ENCODE measurements at regions not wholly inside any gene's neighbourhood (a gene's known extent, or its start where the extent isn't known, plus 50 kb on each side); places are given as distances from the start of the nearest gene placed in this dataset.

DNA sequence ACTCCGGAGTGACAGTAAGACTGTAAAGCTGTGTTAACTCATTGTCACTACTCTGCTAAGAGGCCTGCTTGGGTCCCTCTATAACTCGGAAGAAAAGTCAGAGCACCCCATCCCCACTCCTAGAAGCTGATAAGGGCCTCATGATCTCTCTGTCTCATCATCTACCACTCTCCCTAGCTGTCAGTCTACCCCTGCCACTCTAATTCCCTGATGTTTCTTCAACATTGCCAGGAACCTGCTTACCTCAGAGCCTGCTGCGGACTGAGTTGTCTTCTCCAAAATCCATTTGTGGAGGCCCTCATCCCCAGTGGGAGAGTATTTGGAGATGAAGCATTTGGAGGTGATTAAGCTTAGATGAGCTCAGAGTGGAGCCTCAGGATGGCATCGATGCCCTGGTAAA, 1092.2 kb downstream of the TBC1D22A start:
- no peak for DNase-seq (ENCODE audit: low read depth)
- TF ChIP-seq, protein P1, sequence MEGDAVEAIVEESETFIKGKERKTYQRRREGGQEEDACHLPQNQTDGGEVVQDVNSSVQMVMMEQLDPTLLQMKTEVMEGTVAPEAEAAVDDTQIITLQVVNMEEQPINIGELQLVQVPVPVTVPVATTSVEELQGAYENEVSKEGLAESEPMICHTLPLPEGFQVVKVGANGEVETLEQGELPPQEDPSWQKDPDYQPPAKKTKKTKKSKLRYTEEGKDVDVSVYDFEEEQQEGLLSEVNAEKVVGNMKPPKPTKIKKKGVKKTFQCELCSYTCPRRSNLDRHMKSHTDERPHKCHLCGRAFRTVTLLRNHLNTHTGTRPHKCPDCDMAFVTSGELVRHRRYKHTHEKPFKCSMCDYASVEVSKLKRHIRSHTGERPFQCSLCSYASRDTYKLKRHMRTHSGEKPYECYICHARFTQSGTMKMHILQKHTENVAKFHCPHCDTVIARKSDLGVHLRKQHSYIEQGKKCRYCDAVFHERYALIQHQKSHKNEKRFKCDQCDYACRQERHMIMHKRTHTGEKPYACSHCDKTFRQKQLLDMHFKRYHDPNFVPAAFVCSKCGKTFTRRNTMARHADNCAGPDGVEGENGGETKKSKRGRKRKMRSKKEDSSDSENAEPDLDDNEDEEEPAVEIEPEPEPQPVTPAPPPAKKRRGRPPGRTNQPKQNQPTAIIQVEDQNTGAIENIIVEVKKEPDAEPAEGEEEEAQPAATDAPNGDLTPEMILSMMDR (IDR thresholded peaks at IDR 0.05; ENCODE audit: low read depth, low read length), result no peak
- TF ChIP-seq, protein P2, sequence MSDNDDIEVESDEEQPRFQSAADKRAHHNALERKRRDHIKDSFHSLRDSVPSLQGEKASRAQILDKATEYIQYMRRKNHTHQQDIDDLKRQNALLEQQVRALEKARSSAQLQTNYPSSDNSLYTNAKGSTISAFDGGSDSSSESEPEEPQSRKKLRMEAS (IDR thresholded peaks at IDR 0.05; ENCODE audit: low read depth, low read length), result no peak
- TF ChIP-seq POLR2A (IDR thresholded peaks at IDR 0.05; ENCODE audit: extremely low read depth, insufficient read length), result no peak
- no peak for TF ChIP-seq MYC (IDR thresholded peaks at IDR 0.05; ENCODE audit: low read depth, low read length)
- no peak overlapping the region for H3K4me3 ChIP-seq (ENCODE audit: low read depth, low read length)

DNA sequence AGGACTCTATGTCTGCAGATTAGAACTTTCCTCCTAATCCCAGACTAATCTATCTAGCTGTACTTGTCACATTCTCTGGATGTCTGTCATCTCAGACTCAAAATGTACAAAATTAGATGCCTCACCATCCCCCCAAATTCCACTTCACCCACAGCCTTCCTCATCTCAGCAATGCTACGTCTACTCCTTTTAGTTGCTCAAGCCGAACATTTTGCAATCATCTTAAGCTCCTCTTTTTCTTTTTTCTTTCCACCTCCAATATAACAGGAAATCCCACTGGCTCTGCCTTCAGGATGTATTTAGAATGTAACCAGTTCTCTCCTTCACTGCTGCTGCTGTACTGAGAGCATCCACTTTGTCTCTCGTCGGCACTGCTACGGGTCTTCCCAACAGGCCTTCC, 1091.8 kb downstream of the TBC1D22A start:
- DNase-seq (ENCODE audit: low read depth), result no peak
- H3K4me3 ChIP-seq (ENCODE audit: low read depth, low read length), result no peak overlapping the region
- TF ChIP-seq POLR2A (IDR thresholded peaks at IDR 0.05; ENCODE audit: extremely low read depth, insufficient read length) (no peak), MYC (IDR thresholded peaks at IDR 0.05; ENCODE audit: low read depth, low read length) (no peak)
- TF ChIP-seq, protein P1 (IDR thresholded peaks at IDR 0.05; ENCODE audit: low read depth, low read length), result no peak
- TF ChIP-seq, protein P2 (IDR thresholded peaks at IDR 0.05; ENCODE audit: low read depth, low read length), result no peak

DNA sequence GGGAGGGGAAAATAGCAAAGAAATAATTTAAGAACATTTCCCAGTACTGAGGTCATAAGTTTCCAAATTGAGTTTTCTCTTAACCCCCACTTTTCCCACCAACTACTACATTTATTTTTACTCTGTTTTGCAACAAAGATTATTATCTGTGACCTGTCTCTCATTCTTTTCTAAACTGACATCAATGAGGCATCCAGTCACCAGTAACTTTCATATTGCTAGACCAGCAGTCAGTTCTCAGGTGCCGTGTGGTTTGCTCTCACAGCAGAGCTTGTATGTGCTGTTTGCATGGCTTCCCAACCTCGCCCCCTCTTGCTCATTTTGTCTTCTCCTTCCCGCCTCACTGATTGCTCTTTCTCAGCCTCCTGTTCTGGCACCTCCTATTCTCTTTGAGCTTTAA, 1091.3 kb downstream of the TBC1D22A start:
- H3K4me3 ChIP-seq (ENCODE audit: low read depth, low read length), result no peak overlapping the region
- TF ChIP-seq, protein P2 (IDR thresholded peaks at IDR 0.05; ENCODE audit: low read depth, low read length), result no peak
- TF ChIP-seq MYC (IDR thresholded peaks at IDR 0.05; ENCODE audit: low read depth, low read length) (no peak), POLR2A (IDR thresholded peaks at IDR 0.05; ENCODE audit: extremely low read depth, insufficient read length) (no peak)
- TF ChIP-seq, protein P1 (IDR thresholded peaks at IDR 0.05; ENCODE audit: low read depth, low read length), result no peak
- DNase-seq (ENCODE audit: low read depth), result no peak

DNA sequence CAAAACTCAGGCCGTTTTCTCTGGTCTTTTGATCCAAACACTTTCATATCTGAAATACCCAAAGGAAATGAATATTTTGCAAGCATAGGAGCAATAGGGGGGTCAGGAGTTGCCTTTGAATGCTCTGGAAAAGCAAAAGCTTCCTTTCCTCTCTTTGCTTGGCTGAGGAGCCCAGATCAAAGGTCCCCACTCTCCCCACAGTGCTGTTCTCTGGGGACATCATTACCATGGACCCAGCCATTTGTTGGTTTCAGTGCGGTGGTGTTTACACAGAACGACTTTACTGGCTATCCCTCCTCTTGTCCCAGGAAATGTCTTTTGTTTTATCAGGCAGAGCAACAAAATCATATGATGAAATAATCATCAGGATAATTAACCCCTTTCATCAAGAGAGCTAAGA, 1089.1 kb downstream of the TBC1D22A start:
- DNase-seq (ENCODE audit: low read depth), result no peak
- no peak for TF ChIP-seq POLR2A (IDR thresholded peaks at IDR 0.05; ENCODE audit: extremely low read depth, insufficient read length)
- TF ChIP-seq, protein P1 (IDR thresholded peaks at IDR 0.05; ENCODE audit: low read depth, low read length), result no peak
- TF ChIP-seq, protein P2 (IDR thresholded peaks at IDR 0.05; ENCODE audit: low read depth, low read length), result no peak
- TF ChIP-seq MYC (IDR thresholded peaks at IDR 0.05; ENCODE audit: low read depth, low read length), result no peak
- H3K4me3 ChIP-seq (ENCODE audit: low read depth, low read length), result no peak overlapping the region

DNA sequence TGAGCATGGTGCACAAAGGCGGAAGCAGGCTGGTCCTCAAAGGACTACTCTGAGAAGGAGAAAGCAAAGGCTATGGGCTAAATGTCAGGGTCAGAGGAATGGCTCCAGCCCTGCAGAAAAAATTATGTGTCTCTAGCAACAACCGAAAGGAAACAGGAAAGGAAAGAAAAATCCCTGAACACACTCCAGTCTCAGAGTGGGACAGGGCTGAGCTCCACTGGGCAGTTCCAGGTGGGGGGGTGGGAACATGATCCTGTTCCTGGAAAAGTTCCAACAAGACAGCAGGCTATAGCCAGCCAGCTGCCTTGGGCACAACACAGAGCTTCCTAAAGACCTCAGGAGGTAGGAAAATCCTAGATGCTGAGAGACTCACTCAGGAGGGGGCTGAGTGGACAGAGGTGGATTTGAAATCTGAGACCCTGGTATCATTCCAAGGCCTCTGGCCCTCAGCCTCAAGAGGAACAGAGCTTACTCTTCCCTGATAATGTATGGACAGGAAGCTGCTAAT, 1088.2 kb downstream of the TBC1D22A start:
- H3K4me3 ChIP-seq (ENCODE audit: low read depth, low read length), result no peak overlapping the region
- TF ChIP-seq POLR2A (IDR thresholded peaks at IDR 0.05; ENCODE audit: extremely low read depth, insufficient read length) (no peak), MYC (IDR thresholded peaks at IDR 0.05; ENCODE audit: low read depth, low read length) (no peak)
- TF ChIP-seq, protein P1 (IDR thresholded peaks at IDR 0.05; ENCODE audit: low read depth, low read length), result no peak
- TF ChIP-seq, protein P2 (IDR thresholded peaks at IDR 0.05; ENCODE audit: low read depth, low read length), result no peak
- no peak for DNase-seq (ENCODE audit: low read depth)

Data from NB4 (cell line).